NCI-H2196 treated with DMSO at 0.1 percent for 48 hours (cell line): ENCODE measurements at regions not wholly inside any gene's neighbourhood (a gene's known extent, or its start where the extent isn't known, plus 50 kb on each side); places are given as distances from the start of the nearest gene placed in this dataset.

ENCODE experiments used
- DNase-seq: peaks from one replicate; lab custom pipeline; 2025; ENCODE audit not compliant: unreplicated experiment; lab: John Stamatoyannopoulos, UW

DNA sequence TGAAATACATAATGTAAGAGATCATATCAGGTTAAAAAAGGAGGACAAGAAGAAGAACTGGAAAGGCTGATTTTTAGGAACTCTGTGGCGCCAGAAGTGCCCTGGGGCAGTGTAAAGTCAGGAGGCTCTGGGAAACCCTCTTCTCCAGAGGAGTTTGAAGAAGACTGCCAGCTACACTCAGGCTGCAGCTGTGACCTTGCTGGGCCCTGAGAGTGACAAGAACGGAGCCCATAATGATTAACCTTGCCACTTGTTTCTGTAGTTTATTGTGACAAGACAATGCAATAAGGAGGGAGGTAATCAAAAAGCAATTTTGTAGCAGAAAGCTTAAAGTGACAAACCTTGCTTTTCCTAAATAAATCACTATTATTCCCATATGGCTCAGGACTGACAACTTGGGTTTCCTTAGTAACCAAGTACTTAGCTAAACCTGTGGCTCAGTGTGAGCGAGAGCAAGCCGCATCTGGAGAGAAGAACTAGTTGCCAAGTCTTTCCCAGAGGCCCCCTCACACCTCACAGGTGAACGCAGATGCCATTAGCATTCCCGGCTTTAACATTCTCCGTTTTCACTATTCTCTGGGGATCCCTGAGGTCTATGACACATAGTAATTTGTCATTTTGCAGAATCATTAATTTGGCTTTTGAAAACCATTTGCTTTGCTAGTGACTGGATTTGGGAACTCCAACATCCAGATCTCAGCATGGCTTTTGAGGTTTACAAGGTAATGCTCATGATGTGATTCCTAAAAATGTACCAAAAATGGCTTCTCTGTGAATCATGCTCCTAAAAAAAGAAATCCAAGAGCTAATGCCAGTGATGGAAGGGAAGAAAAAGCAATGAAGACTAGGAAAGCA, 115.9 kb downstream of the OMA1 start:
- DNase-seq: no peak

DNA sequence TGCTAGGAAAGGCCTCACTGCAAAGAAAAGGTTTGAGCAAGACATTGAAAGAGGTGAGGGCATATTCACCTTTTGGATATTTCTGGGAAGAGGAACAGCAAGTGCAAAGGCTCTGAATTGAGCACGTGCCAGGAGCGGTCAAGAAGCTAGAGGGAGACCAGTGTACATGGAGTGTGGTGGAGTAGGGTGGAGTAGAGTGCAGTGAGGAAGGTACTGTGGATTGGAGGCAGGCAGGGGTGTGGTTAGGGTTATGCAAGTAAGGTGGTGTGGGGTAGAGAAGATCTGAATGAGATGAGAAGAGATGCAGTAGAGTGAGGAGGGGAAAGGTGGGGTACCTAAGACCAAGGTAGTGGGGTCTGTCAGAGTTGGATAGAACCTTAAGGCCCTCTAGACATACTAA, 119.6 kb downstream of the OMA1 start:
- no peak for DNase-seq

DNA sequence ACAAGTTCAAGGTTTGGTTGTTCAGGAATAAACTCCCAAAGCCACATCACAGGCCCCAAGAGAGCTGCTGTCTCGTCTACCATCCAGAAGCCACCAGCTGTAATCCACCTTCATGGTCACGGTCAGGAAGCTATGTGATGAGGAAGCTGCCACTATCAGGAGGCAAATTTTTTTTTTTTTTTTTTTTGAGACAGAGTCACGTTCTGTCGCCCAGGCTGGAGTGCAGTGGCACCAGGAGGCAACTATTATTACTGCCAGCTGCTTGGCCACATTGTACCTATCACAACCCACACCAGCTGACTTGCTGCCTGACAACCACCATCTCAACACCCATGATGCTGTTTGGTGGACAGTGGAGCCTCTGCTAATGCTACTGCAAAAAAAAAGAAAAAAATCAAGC, 124.1 kb downstream of the OMA1 start:
- no peak for DNase-seq

DNA sequence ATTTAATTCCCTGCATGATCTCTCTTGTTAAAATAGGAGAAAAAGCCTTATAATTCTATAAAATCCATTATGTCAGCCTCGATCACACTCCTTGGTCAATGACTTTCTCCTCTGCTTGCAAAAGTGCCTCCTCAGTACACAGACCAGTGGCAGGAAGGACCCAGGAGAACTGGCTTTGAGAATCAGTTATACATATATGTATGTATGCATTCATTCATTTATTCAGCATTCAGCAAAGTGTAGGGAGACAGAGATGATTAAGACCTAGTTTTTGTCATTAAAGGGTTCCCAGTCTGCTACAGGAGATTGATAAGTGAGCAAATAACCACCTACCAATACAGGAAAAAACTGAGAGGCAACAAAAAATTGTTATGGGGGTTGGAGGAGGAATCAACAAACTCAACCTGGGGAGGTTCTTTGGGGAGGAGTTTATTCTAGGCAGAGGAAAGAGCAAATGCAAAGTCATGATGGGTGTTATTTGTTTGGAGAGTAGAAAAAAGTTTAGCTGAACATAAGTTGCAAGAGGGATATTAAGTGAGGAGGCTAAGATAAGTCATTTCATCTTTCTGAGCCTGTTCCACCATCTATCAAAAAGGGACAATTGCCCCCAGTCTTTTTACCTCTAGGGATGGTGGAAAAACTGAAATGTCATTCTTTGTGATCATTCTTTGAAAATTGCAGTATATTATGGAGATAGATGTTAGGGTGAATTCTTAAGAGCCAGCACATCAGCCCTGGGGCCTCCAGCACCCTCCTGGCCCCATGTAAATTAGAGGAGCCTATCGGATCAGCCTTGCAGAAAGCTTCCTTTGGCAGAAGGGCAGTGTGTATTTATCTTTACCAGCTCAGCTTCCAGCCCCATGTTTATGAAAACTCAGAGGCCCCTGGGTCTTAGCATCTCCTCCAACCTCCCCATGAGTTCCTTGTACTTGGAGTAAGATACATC, 128.0 kb downstream of the OMA1 start:
- DNase-seq: no peak

DNA sequence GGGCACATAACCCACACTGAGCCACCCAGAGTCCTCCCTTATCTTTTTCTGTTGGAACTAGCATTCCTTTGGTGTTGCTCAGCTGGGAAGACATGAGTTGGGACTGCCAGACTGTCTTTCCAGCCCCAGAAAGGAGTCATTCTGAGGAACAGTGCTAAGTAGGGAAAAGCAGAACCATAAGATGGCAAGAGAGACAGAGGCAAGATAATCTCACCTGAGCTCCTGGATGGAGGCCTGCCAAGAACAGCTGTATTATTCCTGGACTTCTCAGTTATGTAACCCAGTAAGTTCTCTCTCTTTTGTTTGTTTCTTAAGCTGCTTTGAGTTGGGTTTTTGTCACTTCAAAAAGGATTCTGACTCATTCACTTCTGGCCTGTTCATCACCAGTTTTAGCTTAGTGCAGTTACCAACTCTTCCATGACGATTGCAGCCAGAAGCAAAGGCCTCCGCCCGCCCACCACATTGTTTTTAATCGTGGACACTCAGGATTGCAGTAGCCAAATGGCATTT, 134.4 kb downstream of the OMA1 start:
- DNase-seq: no peak

DNA sequence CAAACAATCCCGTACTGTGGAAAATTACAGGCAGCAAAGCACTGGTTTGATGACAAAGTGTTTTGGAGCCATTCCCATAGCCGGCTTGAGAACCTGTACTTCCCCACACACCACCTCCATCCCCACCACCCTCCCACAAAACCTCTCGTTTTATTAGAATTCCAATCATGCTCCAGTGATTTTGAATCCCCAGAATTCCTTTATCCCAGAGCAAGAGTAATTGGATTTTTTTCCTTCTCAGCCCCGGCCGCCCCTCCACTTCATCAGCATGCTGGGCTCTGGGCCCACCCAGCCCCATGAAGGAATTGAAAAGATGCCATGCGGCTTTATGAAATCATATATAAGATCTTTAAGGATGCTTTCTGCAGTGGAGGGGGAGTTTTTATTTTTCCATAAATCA, 136.6 kb downstream of the OMA1 start:
- DNase-seq: no peak

DNA sequence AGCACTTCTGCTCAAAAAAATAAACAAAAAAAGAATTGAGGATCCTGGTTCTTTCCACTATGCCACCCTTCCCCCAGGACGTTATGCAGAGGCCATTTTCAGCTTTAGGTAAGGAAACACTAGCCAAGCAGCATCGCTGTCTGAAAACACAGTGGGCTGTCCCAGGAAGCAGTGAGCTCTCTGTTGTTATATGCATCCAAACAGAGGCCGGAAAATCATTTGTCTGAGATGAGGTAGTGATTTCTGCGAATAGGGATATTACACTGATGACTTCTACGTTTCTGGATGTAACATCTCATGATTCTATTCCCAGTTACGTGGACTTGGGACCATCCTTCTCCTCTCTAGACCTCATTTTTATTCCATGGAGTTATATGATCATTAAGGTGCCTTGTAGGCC, 137.2 kb downstream of the OMA1 start:
- no peak for DNase-seq

DNA sequence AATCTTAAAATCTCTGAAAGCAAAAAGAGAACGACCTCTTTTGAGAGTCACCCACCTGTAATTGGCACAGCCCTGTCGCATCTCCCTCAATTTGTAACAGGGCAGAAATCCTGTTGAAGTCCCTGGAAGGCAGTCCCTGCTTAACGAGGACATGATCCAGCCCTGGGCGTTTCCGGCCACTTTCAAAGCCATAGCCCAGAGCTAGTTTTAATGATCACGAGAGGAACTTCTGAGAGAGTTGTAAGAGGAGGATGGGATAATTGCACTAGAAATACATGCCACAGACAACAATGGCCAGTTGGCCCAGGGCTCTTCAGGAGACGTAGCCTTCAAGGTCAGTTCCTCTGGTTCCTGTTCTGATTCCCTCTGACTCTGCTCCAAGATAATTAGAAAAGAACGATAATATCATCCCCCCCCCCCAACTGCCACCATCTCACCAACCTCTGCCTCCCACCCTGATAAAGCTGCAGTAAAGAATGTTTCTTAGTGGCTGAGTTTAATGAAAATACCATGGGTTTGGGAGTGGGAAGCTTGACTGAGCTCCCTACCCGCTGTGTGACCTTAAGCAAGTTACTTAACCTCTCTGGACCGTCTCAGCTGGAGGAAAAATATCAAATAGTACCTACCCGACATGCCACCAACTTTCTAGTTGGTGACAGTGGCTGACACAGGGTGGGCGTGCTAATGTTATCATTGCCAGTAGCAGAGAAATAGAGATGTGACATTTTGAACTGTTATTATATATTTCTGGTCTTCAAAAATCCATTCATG, 140.0 kb downstream of the OMA1 start:
- no peak for DNase-seq

DNA sequence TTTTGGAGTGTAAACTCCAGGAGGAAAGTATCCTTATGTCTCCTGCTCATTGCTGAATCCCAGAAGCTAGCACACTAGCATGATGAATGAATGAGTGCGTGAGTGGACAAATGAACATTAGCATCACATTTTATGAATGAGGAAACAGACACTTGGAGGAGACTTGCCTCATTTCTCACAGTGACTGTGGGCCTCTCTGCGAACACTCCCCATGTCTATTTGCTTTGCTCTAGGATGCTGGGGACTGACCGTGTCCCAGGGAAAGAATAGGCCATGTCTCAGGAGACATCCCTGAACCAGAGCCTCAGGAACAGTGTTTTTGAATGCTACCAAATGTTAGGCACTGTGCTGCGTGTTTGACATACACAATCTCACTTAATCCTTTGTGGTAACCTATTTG, 140.9 kb downstream of the OMA1 start:
- DNase-seq: no peak

DNA sequence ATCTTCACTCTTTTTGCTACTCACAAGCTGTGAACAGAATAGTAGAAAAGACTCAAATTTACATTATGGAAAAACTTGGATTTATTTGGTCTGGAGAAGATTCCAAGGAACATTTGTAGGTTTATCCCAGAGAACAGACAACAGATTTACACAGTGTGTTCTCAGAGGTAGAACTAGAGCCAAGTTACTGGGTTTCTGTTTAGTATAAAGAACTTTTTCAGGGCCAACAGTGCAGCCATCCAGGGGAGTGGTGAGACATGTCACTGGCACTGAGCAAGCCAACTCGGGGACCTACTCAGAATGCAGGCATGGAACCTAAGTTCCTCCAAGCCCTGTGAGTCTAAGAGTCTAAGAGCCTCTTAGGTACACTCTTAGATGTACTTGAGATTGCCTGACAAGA, 142.6 kb downstream of the OMA1 start:
- DNase-seq: no peak

DNA sequence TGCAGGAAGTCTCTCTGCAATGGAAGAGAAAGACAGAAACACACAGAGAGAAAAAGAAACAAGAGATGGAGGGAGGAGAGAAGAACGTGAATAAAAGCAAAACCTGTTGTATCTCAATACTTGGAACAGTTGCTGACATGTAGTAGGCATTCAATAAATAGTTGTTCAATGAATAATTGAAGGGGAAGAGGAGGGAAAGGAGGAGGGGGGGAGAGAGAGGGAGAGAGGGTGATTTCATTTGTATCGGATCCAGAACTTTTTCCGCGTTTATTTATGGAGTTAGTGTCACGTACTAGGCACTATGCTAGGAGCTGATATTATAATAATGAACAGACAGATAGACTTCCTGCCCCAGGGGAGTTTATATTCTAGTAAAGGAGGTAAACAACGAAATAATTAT, 144.1 kb downstream of the OMA1 start:
- no peak for DNase-seq

DNA sequence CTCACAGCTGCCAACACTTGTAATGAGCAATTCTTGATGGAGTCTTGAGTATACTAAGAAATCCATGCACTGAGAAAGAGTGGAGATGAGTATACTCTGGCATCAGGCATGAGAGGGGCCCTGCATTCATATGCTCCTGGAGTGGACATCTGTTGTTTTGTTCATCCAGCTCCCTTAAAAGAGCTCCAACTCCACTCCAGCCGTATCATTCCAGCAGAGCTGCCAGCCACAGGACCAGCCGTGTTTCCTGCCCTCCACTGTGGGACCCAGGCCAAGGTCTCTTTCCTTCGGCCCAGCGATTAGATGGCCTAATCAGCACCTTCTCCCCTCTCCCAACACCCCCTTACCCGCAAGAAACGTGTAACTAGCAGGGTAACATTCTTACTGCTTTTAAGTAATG, 144.5 kb downstream of the OMA1 start:
- no peak for DNase-seq

DNA sequence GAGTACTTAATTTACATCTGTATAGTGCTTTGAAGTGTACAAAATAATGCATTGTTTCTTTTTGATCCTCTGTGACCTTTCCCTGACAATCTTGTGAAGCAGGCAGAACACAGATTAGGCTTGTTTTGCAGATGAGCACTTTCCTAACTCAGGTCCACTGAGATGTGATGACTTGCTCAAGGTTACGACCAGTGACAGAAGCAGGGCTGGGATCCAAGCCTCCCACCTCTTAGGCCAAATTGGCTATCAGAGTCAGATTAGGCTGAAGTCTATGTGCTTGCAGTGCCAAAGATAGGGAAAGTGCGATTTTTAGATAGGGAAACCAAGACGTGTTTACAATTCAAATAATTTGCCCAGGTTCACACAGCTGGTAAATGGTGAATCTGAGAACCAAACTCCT, 147.3 kb downstream of the OMA1 start:
- DNase-seq: no peak

DNA sequence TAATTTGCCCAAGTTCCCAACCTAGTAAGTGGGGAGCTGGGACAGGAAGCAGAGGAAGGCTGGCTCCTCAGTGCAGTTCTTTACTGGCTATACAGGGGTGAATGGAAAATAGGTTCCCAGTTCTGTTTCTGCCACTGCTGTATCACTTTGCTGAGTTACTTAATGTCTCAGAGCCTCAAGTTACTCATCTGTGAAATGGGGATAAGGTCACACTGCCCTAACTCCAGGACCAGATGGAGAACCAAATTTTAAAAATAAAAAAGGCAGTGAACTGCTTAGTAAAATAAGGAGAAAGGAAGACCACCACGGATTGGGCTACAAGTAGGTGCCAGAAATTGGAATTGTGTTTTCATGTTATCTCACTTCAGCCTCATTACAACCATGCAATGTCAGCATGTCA, 147.8 kb downstream of the OMA1 start:
- DNase-seq: no peak

DNA sequence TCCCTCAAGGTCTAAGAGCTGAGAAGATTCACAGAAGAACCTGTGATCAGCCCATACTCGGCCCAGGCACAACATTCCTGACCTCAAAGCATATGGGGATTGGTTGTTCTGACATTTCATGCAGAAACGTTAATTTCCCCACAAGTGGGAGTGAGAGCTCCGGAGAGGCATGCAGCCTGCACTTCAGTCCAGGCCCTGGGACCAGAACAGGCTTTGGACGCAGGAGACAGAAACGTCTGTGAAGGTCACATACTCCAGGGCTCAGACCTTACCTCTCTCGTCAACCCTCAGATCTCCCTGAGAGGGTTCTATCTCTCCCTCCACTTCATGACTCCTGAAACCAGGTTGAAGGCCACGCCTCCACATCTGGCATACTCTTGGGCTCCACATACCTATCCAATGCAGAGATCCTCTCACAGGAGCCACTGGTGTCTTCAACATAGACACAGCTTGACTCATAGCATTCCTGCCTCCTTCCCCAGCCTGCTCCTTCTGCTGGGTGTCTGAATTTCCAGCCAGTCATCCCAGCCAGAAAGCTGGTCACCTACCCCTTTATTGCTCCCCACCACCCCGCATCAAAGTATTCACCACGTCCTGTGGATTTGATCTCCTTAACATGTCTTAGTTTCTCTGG, 149.2 kb downstream of the OMA1 start:
- no peak for DNase-seq

DNA sequence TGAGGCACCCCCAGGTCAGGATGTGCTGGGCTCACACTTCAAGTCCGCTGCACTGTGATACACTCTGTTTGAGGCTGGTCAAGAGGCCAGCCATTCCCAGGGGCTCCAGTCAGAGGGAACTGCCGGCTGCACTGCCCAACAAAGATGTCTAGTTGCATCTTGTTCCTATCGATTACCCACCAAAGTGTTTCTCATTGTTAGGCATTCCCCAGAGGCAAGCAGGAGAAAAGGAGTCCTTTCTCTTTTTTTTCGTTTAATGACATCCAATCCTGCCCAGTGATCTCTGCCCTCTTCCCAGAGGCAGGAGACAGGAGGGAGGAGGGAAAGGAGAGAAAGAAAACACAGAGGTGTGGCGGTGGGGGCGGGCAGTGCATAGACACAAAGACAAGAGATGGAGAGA, 150.4 kb downstream of the OMA1 start:
- no peak for DNase-seq

DNA sequence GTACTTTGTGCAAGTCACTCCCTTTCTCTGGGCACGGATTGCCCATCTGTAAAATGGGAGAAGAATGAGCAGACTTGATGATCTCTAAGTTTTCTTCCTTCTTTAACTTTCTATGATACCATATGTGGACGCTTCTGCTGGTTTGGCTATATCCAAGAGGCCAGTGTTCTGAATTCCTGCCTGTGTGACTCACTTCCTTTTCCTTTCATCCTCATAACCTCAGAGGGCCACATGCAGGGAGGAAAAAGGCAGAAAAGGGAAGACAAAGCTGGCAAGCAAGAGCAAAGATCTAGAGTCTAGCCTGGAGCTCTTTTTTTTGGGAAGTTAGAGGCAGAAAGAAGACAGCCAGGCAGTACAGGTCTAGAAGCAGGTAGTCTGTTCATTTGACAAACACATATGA, 151.2 kb downstream of the OMA1 start:
- DNase-seq: no peak

DNA sequence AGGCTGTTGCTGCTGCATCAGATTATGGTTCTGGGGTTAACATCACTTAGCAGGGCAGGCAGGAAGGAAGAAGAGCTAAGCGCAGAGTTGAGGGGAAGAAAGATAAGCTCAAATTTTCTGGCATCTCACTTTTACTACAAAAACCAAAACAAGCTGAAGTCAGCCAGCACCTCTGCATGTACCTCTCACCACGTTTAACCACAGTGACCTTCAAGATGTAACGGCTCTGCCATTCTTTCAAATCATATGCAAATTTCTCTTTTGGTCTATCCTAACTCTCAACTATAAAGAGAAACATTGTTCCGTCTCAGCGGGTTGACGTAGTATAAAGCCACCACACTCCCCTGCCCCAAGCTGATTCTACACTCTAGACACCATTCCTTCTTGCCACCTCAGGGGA, 154.4 kb downstream of the OMA1 start:
- DNase-seq: no peak

DNA sequence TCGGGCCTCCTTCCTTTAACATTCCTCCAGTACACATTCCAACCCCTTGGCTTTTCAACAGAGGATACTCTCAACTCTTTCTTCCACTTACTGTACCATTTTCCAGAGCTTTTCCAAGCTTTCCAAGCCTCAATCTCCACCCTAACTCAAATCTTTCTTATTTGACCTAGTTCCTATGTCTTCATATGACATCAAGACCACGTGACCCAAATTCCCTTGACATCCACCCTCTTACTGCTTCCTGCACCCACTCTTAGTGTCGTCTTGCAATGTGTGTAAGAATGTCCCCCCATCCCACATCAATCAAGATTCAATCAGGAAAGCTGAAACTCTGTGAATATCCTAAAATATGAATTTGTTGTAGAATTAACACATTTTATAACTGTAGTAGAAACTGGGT, 155.0 kb downstream of the OMA1 start:
- no peak for DNase-seq

DNA sequence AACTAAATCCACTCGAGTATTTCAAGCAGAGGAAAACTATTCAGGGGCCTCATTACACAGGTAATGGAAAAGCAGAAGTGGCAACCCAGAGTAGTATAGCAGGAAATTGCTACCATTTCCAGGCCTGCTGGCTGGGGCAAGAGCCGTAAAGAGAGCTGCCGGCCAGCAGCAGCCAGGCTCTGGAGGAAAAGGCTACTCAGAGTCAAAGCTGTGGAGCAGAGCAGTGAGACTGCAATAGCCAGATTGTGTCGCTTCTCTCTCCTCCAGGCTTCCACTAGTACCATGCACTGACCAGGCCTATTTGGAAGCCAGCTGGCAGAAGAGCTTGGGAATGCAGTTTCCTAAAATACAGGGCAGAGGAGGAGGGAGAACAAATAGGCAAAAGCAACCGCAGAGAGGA, 155.5 kb downstream of the OMA1 start:
- no peak for DNase-seq

DNA sequence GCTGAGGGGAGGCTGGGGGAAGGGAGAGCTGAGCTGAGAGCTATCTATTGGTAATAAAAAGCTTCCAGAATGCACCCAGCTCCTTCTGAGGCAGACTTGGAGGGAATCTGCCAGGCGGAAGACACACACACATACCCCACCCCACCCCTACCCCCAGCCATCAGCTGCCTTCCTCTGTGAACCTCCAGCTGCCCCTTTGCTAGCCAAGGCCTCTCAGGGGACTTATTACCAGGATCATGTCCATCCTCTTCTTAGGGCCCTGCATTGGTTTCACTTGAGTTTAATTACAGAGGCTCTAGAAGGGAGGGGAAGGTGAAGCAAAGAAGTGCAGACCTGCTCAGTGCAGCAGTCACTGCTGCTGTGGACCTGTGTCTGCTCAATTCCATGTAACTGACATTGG, 156.4 kb downstream of the OMA1 start:
- no peak for DNase-seq
